ENCODE measurements at regions not wholly inside any gene's neighbourhood (a gene's known extent, or its start where the extent isn't known, plus 50 kb on each side); places are given as distances from the start of the nearest gene placed in this dataset.
A peak's percentile ranks its signal among the peaks of the same experiment; 100 is the strongest.

- Histone ChIP-seq H3K4me1 (no peaks in the 10 kb centered on the region), H3K27ac (no peak overlapping the region), H3K27me3 (no peaks in the 10 kb centered on the region), H3K4me3 (no peak overlapping the region), H3K9me3 (no peaks in the 10 kb centered on the region), H3K36me3 (no peaks in the 10 kb centered on the region)
- no peak for DNase-seq
- WGBS, 2 donors, result 85 to 87% methylated on average over 3 of the region's 3 CpGs
- intact Hi-C loops (cut with DNase I), result no loop called here
- TF ChIP-seq EP300 (IDR thresholded peaks at IDR 0.05), result no peak
Measured at GRCh38 chr9:82498541-82499317, 510.2 kb downstream of the SPATA31D1 start.

- no peak for DNase-seq
- Histone ChIP-seq H3K36me3 (no peaks in the 10 kb centered on the region), H3K4me1 (no peaks in the 10 kb centered on the region), H3K4me3 (no peak overlapping the region), H3K27ac (no peak overlapping the region), H3K9me3 (no peaks in the 10 kb centered on the region), H3K27me3 (no peaks in the 10 kb centered on the region)
- intact Hi-C loops (cut with DNase I), result no loop called here
- no peak for TF ChIP-seq CTCF (IDR thresholded peaks at IDR 0.05)
- no peak for TF ChIP-seq EP300 (IDR thresholded peaks at IDR 0.05)
- no peak for TF ChIP-seq POLR2AphosphoS5 (IDR thresholded peaks at IDR 0.05)
- TF ChIP-seq POLR2A (IDR thresholded peaks at IDR 0.05), result no peak
Measured at GRCh38 chr9:82499337-82499736, 510.8 kb downstream of the SPATA31D1 start.

- no peaks in the 10 kb centered on the region for H3K9me3 ChIP-seq
- 77 to 83% methylated on average over 2 of the region's 2 CpGs for WGBS, 2 donors
Measured at GRCh38 chr9:82504620-82505019, 516.0 kb downstream of the SPATA31D1 start.

GRCh38 chr9:82511626-82512025 is 523.1 kb downstream of the SPATA31D1 start:
- H3K27me3 ChIP-seq, result no peaks in the 10 kb centered on the region
- intact Hi-C loops (cut with DNase I), result no loop called here
- 95 to 96% methylated on average over 7 of the region's 7 CpGs for WGBS, 2 donors
- H3K9me3 ChIP-seq, result no peaks in the 10 kb centered on the region
- peaks cover 0 to 34% (median 13%) of the 10 kb centered on the region in 4 donors for H3K4me1 ChIP-seq
- DNase-seq, result no peak
- H3K27ac ChIP-seq, result no peak overlapping the region
- no peaks in the 10 kb centered on the region for H3K36me3 ChIP-seq
- TF ChIP-seq CTCF (IDR thresholded peaks at IDR 0.05) (no peak), POLR2A (IDR thresholded peaks at IDR 0.05) (no peak), POLR2AphosphoS5 (IDR thresholded peaks at IDR 0.05) (no peak), EP300 (IDR thresholded peaks at IDR 0.05) (no peak)
- H3K4me3 ChIP-seq, result no peak overlapping the region

More at GRCh38 chr9:82504620-82505019, 516.0 kb downstream of the SPATA31D1 start:
- intact Hi-C loops (cut with DNase I), result no loop called here
- H3K36me3 ChIP-seq, result no peaks in the 10 kb centered on the region
- H3K4me3 ChIP-seq, result no peak overlapping the region
- DNase-seq, result no peak
- no peaks in the 10 kb centered on the region for H3K4me1 ChIP-seq
- TF ChIP-seq EP300 (IDR thresholded peaks at IDR 0.05) (no peak), POLR2AphosphoS5 (IDR thresholded peaks at IDR 0.05) (no peak), POLR2A (IDR thresholded peaks at IDR 0.05) (no peak)
- no peaks in the 10 kb centered on the region for H3K27me3 ChIP-seq
- H3K27ac ChIP-seq, result no peak overlapping the region

- Histone ChIP-seq H3K36me3 (no peaks in the 10 kb centered on the region), H3K27me3 (no peaks in the 10 kb centered on the region), H3K4me1 (peaks cover 0 to 34% (median 13%) of the 10 kb centered on the region in 4 donors), H3K9me3 (no peaks in the 10 kb centered on the region), H3K4me3 (no peak overlapping the region), H3K27ac (peak overlapping the region; percentile 40 to 66 (median 60))
- no peak for DNase-seq
- TF ChIP-seq POLR2A (IDR thresholded peaks at IDR 0.05) (no peak), EP300 (IDR thresholded peaks at IDR 0.05) (no peak), POLR2AphosphoS5 (IDR thresholded peaks at IDR 0.05) (no peak), CTCF (IDR thresholded peaks at IDR 0.05) (no peak)
- intact Hi-C loops (cut with DNase I), result no loop called here
- 89 to 93% methylated on average over 5 of the region's 5 CpGs for WGBS, 2 donors
Measured at GRCh38 chr9:82512728-82513127, 524.2 kb downstream of the SPATA31D1 start.
